ENCODE measurements at regions not wholly inside any gene's neighbourhood (a gene's known extent, or its start where the extent isn't known, plus 50 kb on each side); places are given as distances from the start of the nearest gene placed in this dataset.

DNA sequence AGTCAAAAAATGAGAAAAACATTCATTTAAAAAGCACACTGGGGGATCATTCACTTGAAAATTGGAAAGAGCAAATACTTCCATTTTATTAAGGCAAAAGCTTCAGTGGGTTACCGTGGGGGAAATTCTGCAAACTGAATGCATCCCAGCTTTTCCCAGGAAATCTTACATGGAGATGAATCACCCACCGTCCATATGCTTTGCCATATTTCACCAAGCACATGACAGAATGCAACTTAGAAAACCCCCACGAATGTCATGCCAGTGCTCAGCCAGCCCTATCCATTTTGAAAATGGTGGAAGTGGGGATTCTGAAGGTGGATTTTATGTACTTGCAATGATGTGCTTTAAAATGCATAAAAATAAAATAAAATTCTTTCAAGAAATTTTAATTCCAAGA is 485.5 kb upstream of the ID2 start:
- TF ChIP-seq CTCF (IDR thresholded peaks at IDR 0.05) (no peak), POLR2A (IDR thresholded peaks at IDR 0.05) (no peak)
